ENCODE measurements at regions not wholly inside any gene's neighbourhood (a gene's known extent, or its start where the extent isn't known, plus 50 kb on each side); places are given as distances from the start of the nearest gene placed in this dataset.

- no peaks in the 10 kb centered on the region for H3F3A ChIP-seq (ENCODE audit: insufficient read depth, low read length, poor library complexity, severe bottlenecking)
- TF ChIP-seq POLR2AphosphoS5 (IDR thresholded peaks at IDR 0.05) = no peak
- TF ChIP-seq SMC3 (conservative IDR thresholded peaks at IDR 0.05; ENCODE audit: poor library complexity) = no peak
- no peak for TF ChIP-seq EZH2 (IDR thresholded peaks at IDR 0.05; ENCODE audit: borderline replicate concordance, insufficient read depth, low read length, poor library complexity, severe bottlenecking)
- no peak for TF ChIP-seq RAD21 (conservative IDR thresholded peaks at IDR 0.05)
- no peak for TF ChIP-seq MXI1 (conservative IDR thresholded peaks at IDR 0.05; ENCODE audit: poor library complexity, severe bottlenecking)
- no peak for TF ChIP-seq EP300 (conservative IDR thresholded peaks at IDR 0.05; ENCODE audit: poor library complexity, severe bottlenecking)
- no peak overlapping the region for H3K4me3 ChIP-seq (ENCODE audit: low read length)
- H2AFZ ChIP-seq (ENCODE audit: low read depth, low read length) = no peak overlapping the region
- H3K27ac ChIP-seq (ENCODE audit: low read length) = no peak overlapping the region
- H3K9me3 ChIP-seq (ENCODE audit: low read length) = no peaks in the 10 kb centered on the region
- H3K4me2 ChIP-seq (ENCODE audit: low read length) = no peak overlapping the region
- H3K79me2 ChIP-seq (replicated peaks; ENCODE audit: insufficient read depth, low read length) = no peaks in the 10 kb centered on the region
- H3K9me2 ChIP-seq (ENCODE audit: insufficient read depth, low read length) = no peaks in the 10 kb centered on the region
- H4K20me1 ChIP-seq (ENCODE audit: insufficient read depth) = no peaks in the 10 kb centered on the region
- no peaks in the 10 kb centered on the region for H3K27me3 ChIP-seq (ENCODE audit: insufficient read depth, low read depth, low read length)
- no peaks in the 10 kb centered on the region for H3K36me3 ChIP-seq (ENCODE audit: insufficient read depth, low read length)
- no peak overlapping the region for H3K9ac ChIP-seq (ENCODE audit: low read length)
Measured at GRCh38 chr2:184030989-184031388, 567.3 kb upstream of the ZNF804A start.

DNA sequence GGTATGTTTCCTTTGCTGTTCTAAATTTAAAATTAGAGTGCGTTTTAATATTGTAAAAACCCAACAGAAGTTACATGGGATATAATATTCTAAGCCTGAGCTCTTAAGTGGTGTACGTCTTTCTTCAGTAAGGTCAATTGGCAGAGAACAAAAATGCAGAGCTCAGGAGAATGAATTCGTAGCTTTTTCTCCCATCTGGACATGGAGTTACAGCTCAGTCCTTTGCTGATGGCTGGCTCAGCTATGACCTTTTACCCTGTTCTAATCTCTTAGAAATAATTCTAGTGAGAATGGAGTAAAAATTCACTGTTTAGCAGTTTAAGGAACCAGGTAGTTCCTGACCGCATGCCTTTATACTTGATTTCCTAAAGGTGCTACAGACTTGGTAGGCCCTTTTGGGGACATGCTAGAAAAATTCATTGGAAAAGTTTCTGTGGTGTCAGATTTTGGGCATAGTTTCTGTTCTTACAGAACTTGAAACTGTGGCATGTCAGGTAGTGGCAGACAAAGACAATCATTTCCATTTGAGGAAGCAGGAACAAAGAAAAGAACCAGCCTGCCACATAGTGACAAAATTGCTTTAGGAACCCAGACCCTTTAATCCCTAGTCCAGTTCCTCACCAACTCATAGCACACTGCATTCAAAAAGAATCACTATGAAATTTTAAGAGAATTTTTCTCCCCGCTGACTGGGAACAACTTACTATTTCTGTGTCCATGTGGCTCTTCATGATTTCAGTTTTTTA is 566.8 kb upstream of the ZNF804A start:
- H3K36me3 ChIP-seq (ENCODE audit: insufficient read depth, low read length) = no peaks in the 10 kb centered on the region
- no peak overlapping the region for H2AFZ ChIP-seq (ENCODE audit: low read depth, low read length)
- TF ChIP-seq RAD21 (conservative IDR thresholded peaks at IDR 0.05) = no peak
- TF ChIP-seq EZH2 (IDR thresholded peaks at IDR 0.05; ENCODE audit: borderline replicate concordance, insufficient read depth, low read length, poor library complexity, severe bottlenecking) = no peak
- H3K9me3 ChIP-seq (ENCODE audit: low read length) = no peaks in the 10 kb centered on the region
- no peak overlapping the region for H3K4me3 ChIP-seq (ENCODE audit: low read length)
- no peak overlapping the region for H3K27ac ChIP-seq (ENCODE audit: low read length)
- H3F3A ChIP-seq (ENCODE audit: insufficient read depth, low read length, poor library complexity, severe bottlenecking) = no peaks in the 10 kb centered on the region
- H3K4me2 ChIP-seq (ENCODE audit: low read length) = no peak overlapping the region
- H3K9ac ChIP-seq (ENCODE audit: low read length) = no peak overlapping the region
- no peaks in the 10 kb centered on the region for H3K79me2 ChIP-seq (replicated peaks; ENCODE audit: insufficient read depth, low read length)
- H3K9me2 ChIP-seq (ENCODE audit: insufficient read depth, low read length) = no peaks in the 10 kb centered on the region
- H4K20me1 ChIP-seq (ENCODE audit: insufficient read depth) = no peaks in the 10 kb centered on the region
- no peaks in the 10 kb centered on the region for H3K27me3 ChIP-seq (ENCODE audit: insufficient read depth, low read depth, low read length)

- no peak overlapping the region for H3K4me3 ChIP-seq (ENCODE audit: low read length)
- H3K79me2 ChIP-seq (replicated peaks; ENCODE audit: insufficient read depth, low read length) = no peaks in the 10 kb centered on the region
- H2AFZ ChIP-seq (ENCODE audit: low read depth, low read length) = no peak overlapping the region
- H4K20me1 ChIP-seq (ENCODE audit: insufficient read depth) = no peaks in the 10 kb centered on the region
- no peaks in the 10 kb centered on the region for H3K36me3 ChIP-seq (ENCODE audit: insufficient read depth, low read length)
- no peak overlapping the region for H3K4me2 ChIP-seq (ENCODE audit: low read length)
- H3K27ac ChIP-seq (ENCODE audit: low read length) = no peak overlapping the region
- H3K9me2 ChIP-seq (ENCODE audit: insufficient read depth, low read length) = no peaks in the 10 kb centered on the region
- no peak overlapping the region for H3K9ac ChIP-seq (ENCODE audit: low read length)
- no peaks in the 10 kb centered on the region for H3K27me3 ChIP-seq (ENCODE audit: insufficient read depth, low read depth, low read length)
- H3F3A ChIP-seq (ENCODE audit: insufficient read depth, low read length, poor library complexity, severe bottlenecking) = no peaks in the 10 kb centered on the region
- no peak for TF ChIP-seq TAF1 (IDR thresholded peaks at IDR 0.05; ENCODE audit: low read depth)
- no peak for TF ChIP-seq MXI1 (conservative IDR thresholded peaks at IDR 0.05; ENCODE audit: poor library complexity, severe bottlenecking)
- TF ChIP-seq CTCF (IDR thresholded peaks at IDR 0.05; ENCODE audit: poor library complexity, severe bottlenecking) = no peak
- TF ChIP-seq EZH2 (IDR thresholded peaks at IDR 0.05; ENCODE audit: borderline replicate concordance, insufficient read depth, low read length, poor library complexity, severe bottlenecking) = no peak
- TF ChIP-seq RAD21 (conservative IDR thresholded peaks at IDR 0.05) = no peak
- TF ChIP-seq POLR2AphosphoS5 (IDR thresholded peaks at IDR 0.05) = no peak
- no peak for TF ChIP-seq SMC3 (conservative IDR thresholded peaks at IDR 0.05; ENCODE audit: poor library complexity)
- H3K9me3 ChIP-seq (ENCODE audit: low read length) = no peaks in the 10 kb centered on the region
Measured at GRCh38 chr2:184032983-184033382, 565.3 kb upstream of the ZNF804A start.
